A673 (cell line): ENCODE measurements at regions not wholly inside any gene's neighbourhood (a gene's known extent, or its start where the extent isn't known, plus 50 kb on each side); places are given as distances from the start of the nearest gene placed in this dataset.

Source experiments
- EZH2 ChIP-seq: fragments of 200-600 bp; sonication (generic); IDR thresholded peaks from 2 replicates; pipeline ENCODE4 v1.6.1; 2017; ENCODE audit warnings: borderline replicate concordance, low read depth, mild to moderate bottlenecking, mixed read lengths, antibody characterized with exemption, low read length; ENCODE audit not compliant: poor library complexity, severe bottlenecking
- TF ChIP-seq, protein P1 (sequence below): fragments of 300-800, 200-600 bp; sonication (generic); conservative IDR thresholded peaks from 2 replicates; pipeline ENCODE4 v1.5.1; 2017; ENCODE audit warnings: low read depth, mild to moderate bottlenecking, antibody characterized with exemption, low read length, moderate library complexity, mixed read lengths

- TF ChIP-seq EZH2: no peak
- TF ChIP-seq, protein P1, sequence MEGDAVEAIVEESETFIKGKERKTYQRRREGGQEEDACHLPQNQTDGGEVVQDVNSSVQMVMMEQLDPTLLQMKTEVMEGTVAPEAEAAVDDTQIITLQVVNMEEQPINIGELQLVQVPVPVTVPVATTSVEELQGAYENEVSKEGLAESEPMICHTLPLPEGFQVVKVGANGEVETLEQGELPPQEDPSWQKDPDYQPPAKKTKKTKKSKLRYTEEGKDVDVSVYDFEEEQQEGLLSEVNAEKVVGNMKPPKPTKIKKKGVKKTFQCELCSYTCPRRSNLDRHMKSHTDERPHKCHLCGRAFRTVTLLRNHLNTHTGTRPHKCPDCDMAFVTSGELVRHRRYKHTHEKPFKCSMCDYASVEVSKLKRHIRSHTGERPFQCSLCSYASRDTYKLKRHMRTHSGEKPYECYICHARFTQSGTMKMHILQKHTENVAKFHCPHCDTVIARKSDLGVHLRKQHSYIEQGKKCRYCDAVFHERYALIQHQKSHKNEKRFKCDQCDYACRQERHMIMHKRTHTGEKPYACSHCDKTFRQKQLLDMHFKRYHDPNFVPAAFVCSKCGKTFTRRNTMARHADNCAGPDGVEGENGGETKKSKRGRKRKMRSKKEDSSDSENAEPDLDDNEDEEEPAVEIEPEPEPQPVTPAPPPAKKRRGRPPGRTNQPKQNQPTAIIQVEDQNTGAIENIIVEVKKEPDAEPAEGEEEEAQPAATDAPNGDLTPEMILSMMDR: no peak
Measured at GRCh38 chr10:43928425-43928968, 279.8 kb upstream of the ZNF32 start.
